Activated naive CD4-positive, alpha-beta T cell treated with Interleukin-2 at 50 U/mL for 16 hours (primary cell): ENCODE measurements at regions not wholly inside any gene's neighbourhood (a gene's known extent, or its start where the extent isn't known, plus 50 kb on each side); places are given as distances from the start of the nearest gene placed in this dataset.

ENCODE experiments used
- DNase-seq: peaks from one replicate; pipeline ENCODE4 v3.0.0-alpha.2; 2020

DNA sequence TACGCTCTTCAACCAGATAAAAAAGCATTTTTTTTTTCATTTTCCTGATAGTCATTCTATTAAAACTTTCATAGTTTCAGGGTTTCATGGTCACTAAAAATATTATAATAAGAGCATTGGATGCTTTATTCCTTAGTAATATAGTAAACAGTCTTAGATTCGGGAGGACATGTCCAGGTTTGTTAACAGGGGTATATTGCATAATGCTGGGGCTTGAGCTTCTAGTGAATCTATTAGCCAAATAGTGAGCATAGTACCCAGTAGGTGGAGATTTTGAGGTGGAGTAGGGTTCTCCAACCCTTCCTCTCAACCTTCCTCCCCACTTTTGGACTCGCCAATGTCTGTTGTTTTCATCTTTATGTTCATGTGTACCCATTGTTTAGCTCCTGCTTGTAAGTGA, 277.4 kb upstream of the RGS6 start:
- DNase-seq: no peak

- DNase-seq: no peak
Measured at GRCh38 chr14:71658261-71658860, 273.9 kb upstream of the RGS6 start.

- no peak for DNase-seq
Measured at GRCh38 chr14:71659159-71659558, 273.1 kb upstream of the RGS6 start.

DNA sequence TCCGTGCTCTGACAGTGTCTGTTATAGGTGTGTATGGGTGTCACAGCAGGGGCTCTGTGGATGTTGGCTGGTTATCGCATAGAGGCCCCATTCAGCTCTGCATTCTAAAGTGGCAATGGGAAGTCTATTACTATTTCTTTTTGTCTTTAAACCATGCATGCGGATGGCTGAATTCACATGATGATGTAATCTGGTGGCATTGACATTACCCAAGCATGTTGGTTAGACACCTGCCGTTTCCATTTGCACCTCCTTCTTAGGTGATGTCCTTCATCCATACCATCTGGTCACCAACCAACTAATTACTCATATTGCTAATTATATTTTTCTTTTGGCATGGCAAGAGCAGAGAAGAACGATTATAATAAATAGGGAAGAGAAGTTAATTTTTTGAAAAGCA, 270.8 kb upstream of the RGS6 start:
- no peak for DNase-seq

DNA sequence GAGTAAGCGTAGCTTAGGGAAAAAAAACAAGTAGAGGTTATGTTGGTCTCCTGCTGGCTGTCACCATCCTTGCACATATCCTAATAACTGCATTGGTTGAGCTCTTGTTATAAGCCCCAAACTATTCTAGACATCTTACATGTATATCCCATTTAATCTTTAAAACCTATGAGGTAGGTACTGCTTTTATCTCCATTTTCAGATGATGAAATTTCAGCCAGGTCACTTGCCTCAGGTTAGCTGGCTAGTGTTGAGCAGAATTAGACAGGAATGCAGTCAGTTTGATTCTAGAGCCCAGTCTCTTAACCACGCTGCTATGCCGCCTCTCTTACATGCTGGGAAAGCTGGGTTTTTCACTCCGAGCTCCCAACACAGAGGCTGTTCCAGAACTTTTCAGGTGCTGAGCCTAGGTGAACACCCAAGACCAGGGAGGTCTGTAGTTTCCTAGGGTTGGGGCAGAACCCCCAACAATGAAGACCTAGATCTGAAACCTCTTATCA, 269.9 kb upstream of the RGS6 start:
- no peak for DNase-seq

DNA sequence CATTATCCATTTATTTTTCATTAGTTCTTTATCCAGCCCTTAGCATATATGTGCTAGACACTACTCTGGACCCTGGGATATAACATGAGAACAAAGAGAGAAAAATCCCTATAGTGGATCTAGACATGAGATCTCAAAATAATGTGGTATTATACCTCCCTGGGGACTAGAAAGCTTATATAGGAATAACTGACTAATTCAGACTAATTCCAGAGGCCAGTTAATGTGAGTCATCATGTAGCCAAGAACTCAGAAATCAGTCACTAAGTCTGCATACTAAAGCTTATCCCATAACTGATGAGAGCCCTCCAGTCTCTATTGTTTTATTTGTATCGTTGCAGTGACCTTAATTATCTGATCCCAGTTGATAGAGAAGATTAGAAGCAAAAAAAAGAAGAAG, 267.1 kb upstream of the RGS6 start:
- DNase-seq: no peak

DNA sequence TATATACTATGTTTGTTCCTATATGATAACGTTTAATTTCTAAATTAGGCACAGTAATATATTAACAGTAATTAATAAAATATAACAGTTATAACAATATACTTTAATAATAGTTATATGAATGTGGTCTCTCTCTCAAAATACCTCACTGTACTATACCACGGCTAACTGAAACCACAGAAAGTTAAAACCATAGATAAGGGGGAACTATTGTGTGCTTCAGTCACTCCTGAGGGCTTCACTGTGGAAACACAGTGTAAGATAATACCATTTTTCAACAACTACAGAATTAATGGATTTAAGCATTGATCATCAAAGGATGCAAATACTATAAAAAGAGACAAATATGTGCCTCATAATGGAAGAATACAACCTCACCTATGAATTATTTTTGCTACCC, 266.4 kb upstream of the RGS6 start:
- no peak for DNase-seq

GRCh38 chr14:71666571-71667145, 265.6 kb upstream of the RGS6 start:
- DNase-seq: no peak

DNA sequence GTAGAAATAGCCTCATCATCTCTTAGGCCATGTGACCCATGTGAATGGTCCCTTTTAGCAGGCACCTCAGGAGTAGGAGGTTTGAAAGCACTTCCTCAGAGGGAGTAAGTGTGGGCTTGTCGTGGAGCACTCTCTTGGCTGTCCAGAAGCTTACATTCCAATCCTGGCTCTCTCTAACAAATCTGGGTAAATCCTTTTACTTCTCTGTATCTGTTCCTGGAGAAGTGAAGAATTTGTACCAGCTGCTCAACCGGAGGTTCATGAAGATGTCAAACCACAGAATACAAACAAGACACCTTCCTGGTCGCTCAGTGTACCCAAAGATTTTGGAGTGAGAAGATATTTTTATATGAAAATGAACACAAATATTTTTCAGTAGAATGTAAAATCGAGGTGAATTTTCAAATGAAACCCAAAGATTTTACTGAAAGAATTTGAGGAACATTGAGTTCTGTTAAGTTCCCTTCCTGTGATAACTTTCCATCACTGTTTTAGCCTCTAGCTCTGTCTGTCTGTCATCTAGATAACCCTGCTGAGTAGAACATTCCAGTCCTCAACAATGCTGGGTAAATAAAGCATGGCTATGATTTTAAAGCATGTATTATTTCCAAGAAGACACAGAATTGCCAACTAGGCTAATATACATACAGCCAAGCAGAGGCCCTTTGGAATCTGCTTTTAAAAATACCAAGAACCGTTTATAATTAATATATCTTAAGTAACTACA, 263.9 kb upstream of the RGS6 start:
- no peak for DNase-seq

GRCh38 chr14:71672596-71672995, 259.6 kb upstream of the RGS6 start:
- no peak for DNase-seq

GRCh38 chr14:71675126-71675899, 256.9 kb upstream of the RGS6 start:
- no peak for DNase-seq

DNA sequence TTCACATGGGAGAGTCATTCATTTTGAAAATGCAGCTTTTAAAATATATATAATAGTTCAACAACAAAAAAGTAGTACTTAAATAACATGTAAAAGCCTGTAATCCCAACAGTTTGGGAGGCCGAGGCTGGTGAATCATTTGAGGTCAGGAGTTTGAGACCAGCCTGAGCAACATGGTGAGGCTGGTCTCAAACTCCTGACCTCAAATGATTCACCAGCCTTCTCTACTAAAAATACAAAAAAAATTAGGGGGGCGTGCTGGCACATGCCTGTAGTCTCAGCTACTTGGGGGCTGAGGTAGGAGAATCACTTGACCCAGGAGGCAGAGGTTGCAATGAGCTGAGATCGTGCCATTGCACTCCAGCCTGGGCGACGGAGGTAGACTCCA, 256.3 kb upstream of the RGS6 start:
- no peak for DNase-seq

DNA sequence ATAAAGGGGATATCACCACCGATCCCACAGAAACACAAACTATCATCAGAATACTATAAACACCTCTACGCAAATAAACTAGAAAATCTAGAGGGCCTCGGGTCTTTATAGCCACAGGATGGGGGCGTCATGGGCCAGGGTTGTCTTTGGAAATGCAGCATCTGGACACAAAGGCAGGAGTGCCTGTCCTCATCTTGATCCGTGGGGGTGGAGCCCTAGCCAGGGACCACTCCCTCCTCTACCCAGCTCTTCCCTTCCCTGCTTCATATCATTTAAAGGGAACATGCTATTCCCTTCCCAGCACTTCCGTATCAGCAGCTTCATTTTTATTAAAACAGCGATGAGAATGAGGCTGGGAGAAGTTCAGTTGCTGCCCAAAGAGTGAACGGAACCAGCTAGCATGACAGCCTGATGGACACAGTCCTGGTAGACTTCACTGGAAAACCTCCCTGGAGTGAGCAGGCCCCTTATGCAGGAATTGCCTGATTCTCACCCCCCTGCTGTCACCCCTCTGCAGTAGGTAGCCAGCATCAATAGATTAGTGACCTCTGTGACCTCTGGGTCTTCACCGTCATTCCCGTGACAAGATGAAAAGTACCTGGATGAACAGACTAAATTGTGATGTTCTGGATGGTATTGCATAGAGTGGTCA, 251.4 kb upstream of the RGS6 start:
- DNase-seq: no peak

DNA sequence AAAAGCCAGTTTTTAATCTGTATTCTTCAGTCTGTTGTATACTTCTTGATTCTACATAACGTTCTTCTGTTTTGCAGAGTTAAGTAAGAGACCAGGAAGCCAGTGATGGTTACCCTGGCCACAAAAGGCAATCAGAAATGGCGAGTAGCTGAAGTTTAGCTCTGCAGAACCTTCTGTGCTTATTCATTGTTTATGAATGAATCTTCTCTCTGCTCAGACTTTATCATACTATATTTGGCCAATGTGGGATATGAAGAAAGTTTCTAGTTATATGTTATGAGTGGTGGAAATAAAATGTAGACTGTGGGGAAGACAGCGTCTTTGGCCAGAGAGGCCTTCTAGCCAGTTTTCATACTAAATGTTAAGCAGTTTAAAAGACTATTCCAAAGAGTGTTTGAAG, 249.9 kb upstream of the RGS6 start:
- no peak for DNase-seq

- DNase-seq: no peak
Measured at GRCh38 chr14:71684323-71684722, 247.9 kb upstream of the RGS6 start.

GRCh38 chr14:71686677-71687076, 245.6 kb upstream of the RGS6 start:
- no peak for DNase-seq

- DNase-seq: no peak
Measured at GRCh38 chr14:71687166-71687831, 244.9 kb upstream of the RGS6 start.

- DNase-seq: no peak
Measured at GRCh38 chr14:71688576-71688975, 243.7 kb upstream of the RGS6 start.

GRCh38 chr14:71690478-71690877, 241.8 kb upstream of the RGS6 start:
- no peak for DNase-seq

GRCh38 chr14:71692496-71692895, 239.7 kb upstream of the RGS6 start:
- DNase-seq: no peak

- no peak for DNase-seq
Measured at GRCh38 chr14:71693381-71693780, 238.8 kb upstream of the RGS6 start.
